ENCODE measurements at regions not wholly inside any gene's neighbourhood (a gene's known extent, or its start where the extent isn't known, plus 50 kb on each side); places are given as distances from the start of the nearest gene placed in this dataset.

- Mint-ChIP-seq H3K4me3 (ENCODE audit: low read depth, unreplicated experiment) (no peak overlapping the region), H3K4me1 (ENCODE audit: low read depth, unreplicated experiment) (peaks cover 14% of the 10 kb centered on the region), H3K27ac (ENCODE audit: unreplicated experiment) (no peak overlapping the region), H3K9me3 (ENCODE audit: low read depth, unreplicated experiment) (peaks cover 6% of the 10 kb centered on the region), H3K27me3 (ENCODE audit: unreplicated experiment) (peaks cover 9% of the 10 kb centered on the region), H3K36me3 (ENCODE audit: insufficient read depth, unreplicated experiment) (no peaks in the 10 kb centered on the region)
- no TSS peak for BruUV-seq (replicated peaks)
- TF ChIP-seq, protein P1, sequence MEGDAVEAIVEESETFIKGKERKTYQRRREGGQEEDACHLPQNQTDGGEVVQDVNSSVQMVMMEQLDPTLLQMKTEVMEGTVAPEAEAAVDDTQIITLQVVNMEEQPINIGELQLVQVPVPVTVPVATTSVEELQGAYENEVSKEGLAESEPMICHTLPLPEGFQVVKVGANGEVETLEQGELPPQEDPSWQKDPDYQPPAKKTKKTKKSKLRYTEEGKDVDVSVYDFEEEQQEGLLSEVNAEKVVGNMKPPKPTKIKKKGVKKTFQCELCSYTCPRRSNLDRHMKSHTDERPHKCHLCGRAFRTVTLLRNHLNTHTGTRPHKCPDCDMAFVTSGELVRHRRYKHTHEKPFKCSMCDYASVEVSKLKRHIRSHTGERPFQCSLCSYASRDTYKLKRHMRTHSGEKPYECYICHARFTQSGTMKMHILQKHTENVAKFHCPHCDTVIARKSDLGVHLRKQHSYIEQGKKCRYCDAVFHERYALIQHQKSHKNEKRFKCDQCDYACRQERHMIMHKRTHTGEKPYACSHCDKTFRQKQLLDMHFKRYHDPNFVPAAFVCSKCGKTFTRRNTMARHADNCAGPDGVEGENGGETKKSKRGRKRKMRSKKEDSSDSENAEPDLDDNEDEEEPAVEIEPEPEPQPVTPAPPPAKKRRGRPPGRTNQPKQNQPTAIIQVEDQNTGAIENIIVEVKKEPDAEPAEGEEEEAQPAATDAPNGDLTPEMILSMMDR (IDR thresholded peaks at IDR 0.05; ENCODE audit: unreplicated experiment), result no peak
- no peak for DNase-seq
- intact Hi-C loops (cut with micrococcal nuclease; ENCODE audit: unreplicated experiment), result no loop called here
- CTCF ChIA-PET, result no interaction called here
Measured at GRCh38 chr21:43292041-43292865, 123.4 kb downstream of the CRYAA start.

DNA sequence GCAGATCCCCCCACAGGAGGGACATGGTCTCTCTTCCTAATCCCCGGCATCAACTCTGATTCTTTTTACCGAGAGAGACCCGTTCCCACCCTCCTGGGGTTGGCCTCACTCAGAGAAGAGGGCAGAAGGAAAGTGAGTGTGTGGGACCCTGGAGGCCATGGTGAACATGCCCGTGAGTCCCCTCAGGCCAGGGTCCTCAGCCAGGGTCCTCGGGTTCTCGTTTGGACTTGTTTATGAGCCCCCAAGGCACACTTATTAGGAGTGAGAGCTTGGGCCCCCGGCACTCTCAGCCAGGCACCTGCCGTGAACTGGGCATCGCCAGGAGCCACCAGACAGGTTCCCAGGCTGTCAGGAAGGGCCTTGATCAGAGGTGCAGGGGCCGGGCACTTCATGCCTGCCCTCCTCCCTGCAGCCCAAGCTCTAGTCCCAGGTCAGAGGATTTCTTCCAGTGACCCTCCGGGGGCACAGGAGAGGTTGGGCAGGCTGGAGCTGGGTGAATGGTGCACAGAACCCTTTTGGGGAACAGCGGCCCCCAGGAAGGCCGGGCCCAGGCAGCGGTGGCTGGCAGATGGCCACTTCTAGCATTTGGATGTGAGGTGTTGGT, 122.6 kb downstream of the CRYAA start:
- CTCF ChIA-PET, result no interaction called here
- intact Hi-C loops (cut with micrococcal nuclease; ENCODE audit: unreplicated experiment), result no loop called here
- TF ChIP-seq, protein P1 (IDR thresholded peaks at IDR 0.05; ENCODE audit: unreplicated experiment), result no peak
- Mint-ChIP-seq H3K27me3 (ENCODE audit: unreplicated experiment) (peaks cover 9% of the 10 kb centered on the region), H3K36me3 (ENCODE audit: insufficient read depth, unreplicated experiment) (no peaks in the 10 kb centered on the region), H3K9me3 (ENCODE audit: low read depth, unreplicated experiment) (peaks cover 6% of the 10 kb centered on the region), H3K4me1 (ENCODE audit: low read depth, unreplicated experiment) (peaks cover 18% of the 10 kb centered on the region), H3K27ac (ENCODE audit: unreplicated experiment) (no peak overlapping the region), H3K4me3 (ENCODE audit: low read depth, unreplicated experiment) (no peak overlapping the region)
- DNase-seq, result no peak
- no TSS peak for BruUV-seq (replicated peaks)

DNA sequence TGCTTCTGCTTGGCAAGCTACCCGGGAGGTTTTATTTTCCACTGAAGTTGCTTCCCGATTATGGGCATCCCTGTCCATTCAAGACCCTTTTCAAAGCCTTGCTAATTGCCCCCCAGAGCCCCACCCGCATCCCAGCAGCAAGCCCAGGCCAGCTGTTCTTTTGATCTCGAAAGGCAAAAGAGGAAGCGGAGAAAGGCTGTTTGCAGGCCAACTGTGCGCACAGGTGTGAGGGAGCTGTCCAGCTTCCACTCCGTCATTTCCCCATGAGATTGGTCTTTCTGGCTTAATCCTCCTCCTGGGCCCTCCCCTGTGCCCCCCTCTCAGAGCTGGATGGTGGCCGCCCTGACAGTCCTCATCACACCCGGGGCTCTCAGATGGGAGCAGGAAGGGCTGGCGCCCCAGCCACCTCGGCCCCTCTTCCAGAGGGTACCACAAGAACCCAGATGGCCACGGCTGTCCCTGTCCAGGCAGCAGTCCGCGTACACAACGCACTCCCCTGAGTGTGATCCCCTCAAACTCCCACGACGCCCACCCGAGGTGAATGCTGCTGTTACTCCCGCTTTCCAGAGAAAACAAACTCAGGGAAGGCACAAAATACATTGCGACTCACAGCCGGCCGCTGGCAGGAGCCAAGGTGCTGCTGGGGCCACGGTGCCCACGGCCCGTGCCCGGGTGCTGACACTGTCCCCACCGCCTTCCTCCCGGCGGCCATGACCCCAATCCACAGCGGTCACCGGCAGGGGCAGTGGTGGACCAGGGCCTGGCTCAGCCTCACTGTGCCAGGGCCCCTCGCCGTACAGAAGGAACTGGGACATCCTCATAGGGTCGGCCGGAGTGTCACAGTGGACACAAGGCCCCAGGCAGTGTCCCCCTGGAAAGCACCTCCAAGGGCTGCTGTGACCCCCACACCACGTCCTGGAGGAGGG, 121.9 kb downstream of the CRYAA start:
- H3K4me1 Mint-ChIP-seq (ENCODE audit: low read depth, unreplicated experiment), result peaks cover 18% of the 10 kb centered on the region
- BruUV-seq (replicated peaks), result no TSS peak

DNA sequence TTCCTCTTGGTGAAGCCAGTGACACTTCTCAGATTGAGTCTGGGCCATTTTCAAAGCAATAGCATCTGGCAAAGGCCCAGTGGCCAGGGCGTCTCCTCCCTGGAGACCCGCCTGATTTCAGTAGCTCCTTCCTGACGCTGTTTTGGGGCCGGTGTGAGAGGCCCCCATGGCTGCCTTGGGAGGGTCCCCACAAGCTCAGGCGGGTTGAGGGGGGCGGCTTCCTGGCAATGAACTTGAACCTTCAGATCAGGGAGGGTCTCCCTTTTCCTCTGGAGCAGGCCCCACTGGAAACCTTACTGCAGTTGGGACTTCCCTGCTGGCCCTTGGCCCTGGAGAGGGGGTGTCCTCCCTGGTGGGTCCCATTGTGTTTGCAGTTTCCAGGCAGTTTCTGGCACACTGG, 121.2 kb downstream of the CRYAA start:
- no TSS peak for BruUV-seq (replicated peaks)
- CTCF ChIA-PET, result no interaction called here

More for the DNA sequence above, 121.9 kb downstream of the CRYAA start:
- no peak overlapping the region for H3K27ac Mint-ChIP-seq (ENCODE audit: unreplicated experiment)
- H3K36me3 Mint-ChIP-seq (ENCODE audit: insufficient read depth, unreplicated experiment), result no peaks in the 10 kb centered on the region
- no peak for DNase-seq
- intact Hi-C loops (cut with micrococcal nuclease; ENCODE audit: unreplicated experiment), result no loop called here
- H3K27me3 Mint-ChIP-seq (ENCODE audit: unreplicated experiment), result peaks cover 9% of the 10 kb centered on the region
- CTCF ChIA-PET, result no interaction called here
- peaks cover 5% of the 10 kb centered on the region for H3K9me3 Mint-ChIP-seq (ENCODE audit: low read depth, unreplicated experiment)
- TF ChIP-seq, protein P1 (IDR thresholded peaks at IDR 0.05; ENCODE audit: unreplicated experiment), result no peak
- no peak overlapping the region for H3K4me3 Mint-ChIP-seq (ENCODE audit: low read depth, unreplicated experiment)

More for the DNA sequence above, 121.2 kb downstream of the CRYAA start:
- Mint-ChIP-seq H3K4me3 (ENCODE audit: low read depth, unreplicated experiment) (no peak overlapping the region), H3K9me3 (ENCODE audit: low read depth, unreplicated experiment) (no peaks in the 10 kb centered on the region), H3K27me3 (ENCODE audit: unreplicated experiment) (peaks cover 9% of the 10 kb centered on the region), H3K27ac (ENCODE audit: unreplicated experiment) (no peak overlapping the region), H3K4me1 (ENCODE audit: low read depth, unreplicated experiment) (peaks cover 18% of the 10 kb centered on the region), H3K36me3 (ENCODE audit: insufficient read depth, unreplicated experiment) (no peaks in the 10 kb centered on the region)
- intact Hi-C loops (cut with micrococcal nuclease; ENCODE audit: unreplicated experiment), result no loop called here
- no peak for DNase-seq
- TF ChIP-seq, protein P1 (IDR thresholded peaks at IDR 0.05; ENCODE audit: unreplicated experiment), result no peak

All from Calu3 (cell line).